A549 (cell line): ENCODE measurements at regions not wholly inside any gene's neighbourhood (a gene's known extent, or its start where the extent isn't known, plus 50 kb on each side); places are given as distances from the start of the nearest gene placed in this dataset.

ENCODE experiments used
- ATAC-seq, 2 experiments: fragments of 200-7000 bp in 1 of 2; fragments of >200 bp in 1 of 2; cut with Nextera tagmentation in 1 of 2; cut with Tn5 transposase in 1 of 2; 3 replicates each; pipeline versions ENCODE4 v1.8.0 to v1.9.1; 2018 to 2020; ENCODE audit warnings: mild to moderate bottlenecking in 1 of 2, moderate library complexity in 1 of 2
- CTCF ChIA-PET: fragments of 300-600 bp; sonication (Branson Sonifier 250); formaldehyde crosslinking; extraction: SDS; loops from one replicate; lab custom pipeline; 2021; ENCODE audit warnings: antibody characterized with exemption, inconsistent platforms; lab: Yijun Ruan, JAX
- POLR2A ChIA-PET: fragments of 350-600 bp; formaldehyde crosslinking; extraction: SDS; loops from one replicate; lab custom pipeline; 2021; ENCODE audit warnings: antibody characterized with exemption, inconsistent platforms; lab: Yijun Ruan, JAX
- DNase-seq, 2 experiments: peaks; one replicate each; pipeline versions ENCODE4 v3.0.0 to v3.0.0-alpha.2; 2011 to 2016; ENCODE audit warnings: low read depth in 1 of 2, low spot score in 1 of 2
- FAIRE-seq: peaks from 2 replicates; lab custom pipeline; 2011; peaks lifted over from hg19 to GRCh38; lab: Jason Lieb, UNC
- H3K27ac ChIP-seq, 2 experiments: fragments of >200 bp; sonication (Bioruptor Twin); formaldehyde crosslinking; 3 replicates each; pipeline ENCODE4 v1.5.1; 2016 to 2017
- H3K4me1 ChIP-seq: fragments of >200 bp; sonication (Bioruptor Twin); formaldehyde crosslinking; 3 replicates; pipeline ENCODE4 v1.6.1; 2016
- H3K4me2 ChIP-seq: fragments of >200 bp; sonication (Bioruptor Twin); formaldehyde crosslinking; 3 replicates; pipeline ENCODE4 v1.6.1; 2016
- H3K4me3 ChIP-seq: fragments of >200 bp; sonication (Bioruptor Twin); formaldehyde crosslinking; 3 replicates; pipeline ENCODE4 v1.5.1; 2016
- H3K9me3 ChIP-seq: fragments of >200 bp; sonication (Bioruptor Twin); formaldehyde crosslinking; 3 replicates; pipeline ENCODE4 v1.6.1; 2016
- BHLHE40 ChIP-seq: IDR thresholded peaks from 2 replicates; pipeline ENCODE4 v1.6.1; 2012; ENCODE audit warnings: low read depth, low read length, inconsistent platforms
- CBX2 ChIP-seq: fragments of 200-600 bp; sonication (generic); IDR thresholded peaks from 2 replicates; pipeline ENCODE4 v1.6.1; 2016; ENCODE audit warnings: low read depth, mild to moderate bottlenecking, borderline replicate concordance
- CHD2 ChIP-seq: fragments of 150-350 bp; IDR thresholded peaks from 2 replicates; pipeline ENCODE4 v1.6.1; 2014; ENCODE audit warnings: low read length; ENCODE audit not compliant: partially characterized antibody
- EHF ChIP-seq: fragments of 250-450 bp; sonication (Bioruptor Pico); IDR thresholded peaks from 2 replicates; pipeline ENCODE4 v1.5.0; 2020; ENCODE audit warnings: mild to moderate bottlenecking
- EHMT2 ChIP-seq: fragments of 200-600 bp; sonication (generic); IDR thresholded peaks from 2 replicates; pipeline ENCODE4 v1.6.1; 2016; ENCODE audit warnings: antibody characterized with exemption, low read depth, mild to moderate bottlenecking, moderate library complexity
- FOSB ChIP-seq: fragments of 250-450 bp; sonication (Bioruptor Pico); IDR thresholded peaks from 2 replicates; pipeline ENCODE4 v1.5.0; 2020; ENCODE audit warnings: mild to moderate bottlenecking, moderate library complexity
- GATA3 ChIP-seq: IDR thresholded peaks from 2 replicates; pipeline ENCODE4 v1.6.1; 2012; ENCODE audit warnings: borderline replicate concordance
- HEYL ChIP-seq: fragments of 250-450 bp; sonication (Bioruptor Pico); IDR thresholded peaks from 2 replicates; pipeline ENCODE4 v1.8.0; 2021; ENCODE audit warnings: mild to moderate bottlenecking, moderate library complexity
- HOXA7 ChIP-seq: fragments of 250-450 bp; sonication (Bioruptor Pico); IDR thresholded peaks from 2 replicates; pipeline ENCODE4 v1.5.0; 2020; ENCODE audit warnings: mild to moderate bottlenecking, moderate library complexity
- HOXB5 ChIP-seq: fragments of 250-450 bp; sonication (Bioruptor Pico); IDR thresholded peaks from 2 replicates; pipeline ENCODE4 v1.5.0; 2020; ENCODE audit warnings: mild to moderate bottlenecking, moderate library complexity
- MAZ ChIP-seq: fragments of 150-350 bp; IDR thresholded peaks from 2 replicates; pipeline ENCODE4 v1.6.1; 2014; ENCODE audit warnings: antibody characterized with exemption, low read depth, low read length, borderline replicate concordance
- PHF8 ChIP-seq: fragments of 200-600 bp; sonication (generic); IDR thresholded peaks from 2 replicates; pipeline ENCODE4 v1.6.1; 2016; ENCODE audit warnings: low read depth, mild to moderate bottlenecking, antibody characterized with exemption, moderate library complexity, borderline replicate concordance
- POLR2A ChIP-seq: IDR thresholded peaks from 2 replicates; pipeline ENCODE4 v1.6.1; 2012; ENCODE audit warnings: mild to moderate bottlenecking, low read length
- RAD21 ChIP-seq, 2 experiments: fragments of >200 bp in 1 of 2; sonication (Bioruptor Twin) in 1 of 2; formaldehyde crosslinking in 1 of 2; IDR thresholded peaks in 1 of 2; conservative IDR thresholded peaks in 1 of 2; 2 replicates in 1 of 2; 3 replicates in 1 of 2; pipeline ENCODE4 v1.6.1; 2012 to 2018; ENCODE audit warnings: inconsistent platforms in 1 of 2
- RARB ChIP-seq: fragments of 250-450 bp; sonication (Bioruptor Pico); IDR thresholded peaks from 2 replicates; pipeline ENCODE4 v1.8.0; 2021; ENCODE audit warnings: mild to moderate bottlenecking, moderate library complexity
- RNF2 ChIP-seq: fragments of 200-600 bp; sonication (generic); IDR thresholded peaks from 2 replicates; pipeline ENCODE4 v1.6.1; 2016; ENCODE audit warnings: low read depth, mild to moderate bottlenecking, antibody characterized with exemption, moderate library complexity, borderline replicate concordance
- SREBF2 ChIP-seq: fragments of 450-650 bp; IDR thresholded peaks from 2 replicates; pipeline ENCODE4 v1.6.1; 2014; ENCODE audit warnings: mild to moderate bottlenecking, moderate library complexity
- TP53 ChIP-seq: fragments of 250-450 bp; sonication (Bioruptor Pico); IDR thresholded peaks from 2 replicates; pipeline ENCODE4 v1.5.0; 2021; ENCODE audit warnings: mild to moderate bottlenecking, moderate library complexity
- WGBS: methylation state at CpG from one replicate; pipeline ENCODE4 v1.1.6; 2017; ENCODE audit errors: missing lambda C conversion rate; 5-methylcytosine and 5-hydroxymethylcytosine counted together
- TF ChIP-seq, protein P1 (sequence below): IDR thresholded peaks from 2 replicates; pipeline ENCODE4 v1.6.1; 2012
- TF ChIP-seq, protein P2 (sequence below): fragments of >200 bp; sonication (Bioruptor Twin); formaldehyde crosslinking; IDR thresholded peaks from 2 replicates; pipeline ENCODE4 v1.6.1; 2016
- TF ChIP-seq, protein P3 (sequence below): fragments of 250-450 bp; sonication (Bioruptor Pico); IDR thresholded peaks from 2 replicates; pipeline ENCODE4 v1.5.0; 2020; ENCODE audit warnings: low read depth, mild to moderate bottlenecking, moderate library complexity
- TF ChIP-seq, protein P4 (sequence below): fragments of 200-600 bp; sonication (generic); IDR thresholded peaks from 2 replicates; pipeline ENCODE4 v1.6.1; 2016; ENCODE audit warnings: antibody characterized with exemption, mild to moderate bottlenecking, moderate library complexity
- TF ChIP-seq, protein P5 (sequence below): fragments of 250-450 bp; sonication (Bioruptor Pico); IDR thresholded peaks from 2 replicates; pipeline ENCODE4 v1.5.0; 2021; ENCODE audit warnings: mild to moderate bottlenecking, moderate library complexity, borderline replicate concordance

DNA sequence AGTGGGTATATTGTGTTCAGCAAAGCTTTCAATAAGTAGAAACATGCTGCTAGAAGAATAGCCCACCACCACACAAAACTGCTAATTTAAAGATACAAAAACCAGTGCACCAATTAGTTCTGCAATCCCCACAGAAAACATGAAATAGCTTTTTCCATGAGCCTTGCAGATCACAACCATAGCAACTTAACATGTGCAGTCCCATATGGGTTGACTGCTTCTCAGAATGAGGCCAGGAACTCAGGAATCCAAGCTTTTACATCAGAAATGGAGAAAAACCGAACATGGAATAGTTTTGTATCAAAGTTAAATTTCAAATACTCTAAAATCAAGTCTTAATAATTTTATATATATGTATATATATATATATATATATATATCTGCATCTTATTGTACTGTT lies 66.6 kb upstream of the IQCM start (continued):
- no peak for TF ChIP-seq EHF (CRISPR knock-in tag)

DNA sequence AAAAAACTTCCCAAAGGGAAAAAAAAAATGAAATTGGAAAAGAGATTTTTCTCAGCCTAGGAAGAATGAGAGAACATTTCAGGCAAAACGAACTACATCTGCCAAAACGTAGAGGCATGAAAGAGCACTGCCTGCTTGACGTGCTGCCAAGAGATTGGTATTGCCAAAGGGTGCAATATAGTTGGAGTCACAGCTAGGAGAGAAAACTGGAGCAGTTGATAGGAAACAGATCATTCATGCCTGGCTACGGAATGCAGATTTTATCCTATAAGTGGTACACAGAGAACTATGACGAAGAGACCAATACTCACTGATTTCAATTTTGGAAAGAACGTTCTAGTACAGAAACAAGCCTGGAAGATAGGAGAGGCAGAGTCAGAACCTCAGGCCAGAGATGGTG lies 68.4 kb upstream of the IQCM start:
- CTCF ChIA-PET = no interaction called here
- FAIRE-seq = no peak

DNA sequence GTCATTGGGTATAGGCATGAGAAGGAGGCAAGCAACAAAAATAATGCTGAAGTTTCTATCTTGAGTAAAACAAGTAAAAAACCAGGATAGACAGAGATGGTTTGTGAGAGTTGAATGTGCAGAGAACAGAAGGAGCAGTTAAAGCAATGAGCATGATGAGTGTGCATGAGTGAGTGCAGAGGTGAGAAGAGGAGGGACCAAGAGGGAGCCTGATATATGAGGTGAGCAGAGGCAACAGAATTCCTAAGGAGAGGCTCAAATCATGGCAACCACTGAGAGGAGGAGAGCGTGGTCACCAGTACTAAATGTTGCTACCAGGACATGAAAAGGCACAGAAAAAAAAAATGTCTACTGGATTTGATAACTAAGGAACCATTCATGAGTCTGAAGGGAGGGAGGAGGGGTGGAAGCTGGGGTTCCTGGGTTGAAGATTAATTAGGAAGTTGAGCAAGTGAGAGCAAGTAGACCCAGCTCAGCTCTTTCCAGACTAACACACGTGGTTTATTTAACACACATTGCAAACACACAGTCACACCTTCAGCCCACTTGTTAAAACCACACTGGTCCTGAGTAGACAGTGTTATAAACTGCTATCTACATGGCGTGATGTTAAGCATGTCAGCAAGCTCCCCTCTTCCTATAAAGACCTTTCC lies 69.0 kb upstream of the IQCM start:
- no peak overlapping the region for H3K4me3 ChIP-seq
- DNase-seq (no peak), ATAC-seq (no peak), FAIRE-seq (no peak)
- TF ChIP-seq BHLHE40 = no peak
- TF ChIP-seq, protein P1, sequence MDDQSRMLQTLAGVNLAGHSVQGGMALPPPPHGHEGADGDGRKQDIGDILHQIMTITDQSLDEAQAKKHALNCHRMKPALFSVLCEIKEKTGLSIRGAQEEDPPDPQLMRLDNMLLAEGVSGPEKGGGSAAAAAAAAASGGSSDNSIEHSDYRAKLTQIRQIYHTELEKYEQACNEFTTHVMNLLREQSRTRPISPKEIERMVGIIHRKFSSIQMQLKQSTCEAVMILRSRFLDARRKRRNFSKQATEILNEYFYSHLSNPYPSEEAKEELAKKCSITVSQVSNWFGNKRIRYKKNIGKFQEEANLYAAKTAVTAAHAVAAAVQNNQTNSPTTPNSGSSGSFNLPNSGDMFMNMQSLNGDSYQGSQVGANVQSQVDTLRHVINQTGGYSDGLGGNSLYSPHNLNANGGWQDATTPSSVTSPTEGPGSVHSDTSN = no peak
- TF ChIP-seq TP53 (CRISPR knock-in tag) = no peak
- TF ChIP-seq RNF2 = no peak
- TF ChIP-seq RAD21 (conservative IDR thresholded peaks at IDR 0.05 in 1 of 2, IDR thresholded peaks at IDR 0.05 in 1 of 2) = no peak
- no peak for TF ChIP-seq EHMT2
- TF ChIP-seq, protein P2, sequence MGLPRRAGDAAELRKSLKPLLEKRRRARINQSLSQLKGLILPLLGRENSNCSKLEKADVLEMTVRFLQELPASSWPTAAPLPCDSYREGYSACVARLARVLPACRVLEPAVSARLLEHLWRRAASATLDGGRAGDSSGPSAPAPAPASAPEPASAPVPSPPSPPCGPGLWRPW = no peak
- POLR2A ChIA-PET = no interaction called here
- H3K4me2 ChIP-seq = no peak overlapping the region
- no peak overlapping the region for H3K27ac ChIP-seq
- no peaks in the 10 kb centered on the region for H3K4me1 ChIP-seq
- no peaks in the 10 kb centered on the region for H3K9me3 ChIP-seq
- CTCF ChIA-PET = no interaction called here
- WGBS = 49% methylated on average over 3 of the region's 3 CpGs

More for the DNA sequence above, 68.4 kb upstream of the IQCM start:
- POLR2A ChIA-PET = no interaction called here
- TF ChIP-seq HOXA7 (CRISPR knock-in tag) (no peak), EHF (CRISPR knock-in tag) (no peak), HEYL (CRISPR knock-in tag) (no peak), CHD2 (no peak), BHLHE40 (no peak), HOXB5 (CRISPR knock-in tag) (no peak), FOSB (no peak)
- TF ChIP-seq, protein P3, sequence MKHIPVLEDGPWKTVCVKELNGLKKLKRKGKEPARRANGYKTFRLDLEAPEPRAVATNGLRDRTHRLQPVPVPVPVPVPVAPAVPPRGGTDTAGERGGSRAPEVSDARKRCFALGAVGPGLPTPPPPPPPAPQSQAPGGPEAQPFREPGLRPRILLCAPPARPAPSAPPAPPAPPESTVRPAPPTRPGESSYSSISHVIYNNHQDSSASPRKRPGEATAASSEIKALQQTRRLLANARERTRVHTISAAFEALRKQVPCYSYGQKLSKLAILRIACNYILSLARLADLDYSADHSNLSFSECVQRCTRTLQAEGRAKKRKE (CRISPR knock-in tag) = no peak
- TF ChIP-seq, all 56 proteins: peak for 0
- Histone ChIP-seq H3K4me3 (no peak overlapping the region), H3K4me1 (no peaks in the 10 kb centered on the region), H3K27ac (no peak overlapping the region), H3K9me3 (no peaks in the 10 kb centered on the region), H3K4me2 (no peak overlapping the region)
- WGBS = 48% methylated on average over 6 of the region's 6 CpGs
- DNase-seq (no peak), ATAC-seq (no peak)

DNA sequence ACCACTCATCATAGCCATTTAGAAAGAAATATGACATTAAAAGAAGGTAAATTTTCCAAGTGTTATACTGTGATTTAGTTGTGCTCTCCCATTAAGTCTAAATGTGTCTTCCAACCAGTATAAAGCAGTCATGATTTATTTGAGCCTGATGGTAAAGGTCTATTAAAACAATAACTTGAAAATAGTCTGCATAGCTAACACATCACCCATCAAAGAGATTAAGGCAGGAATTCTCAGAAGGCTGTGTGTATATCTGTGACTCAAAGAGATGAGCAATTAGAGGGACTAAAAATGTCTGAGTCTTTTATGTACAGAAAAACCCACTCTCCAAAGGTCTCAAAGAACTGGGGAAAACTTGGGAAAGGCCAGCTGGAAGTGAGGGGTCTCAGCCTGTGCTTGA lies 70.3 kb upstream of the IQCM start:
- Histone ChIP-seq H3K4me2 (no peak overlapping the region), H3K4me3 (no peak overlapping the region), H3K27ac (no peak overlapping the region), H3K4me1 (no peaks in the 10 kb centered on the region), H3K9me3 (no peaks in the 10 kb centered on the region)
- CTCF ChIA-PET = no interaction called here
- POLR2A ChIA-PET = no interaction called here
- no peak for FAIRE-seq
- no peak; a peak in 2 of 6 replicates for ATAC-seq
- DNase-seq = no peak
- TF ChIP-seq, protein P1 = no peak
- TF ChIP-seq GATA3 (no peak), SREBF2 (no peak), PHF8 (no peak), CBX2 (no peak), RARB (no peak), MAZ (no peak), POLR2A (no peak), HEYL (CRISPR knock-in tag) (no peak)
- TF ChIP-seq, protein P4, sequence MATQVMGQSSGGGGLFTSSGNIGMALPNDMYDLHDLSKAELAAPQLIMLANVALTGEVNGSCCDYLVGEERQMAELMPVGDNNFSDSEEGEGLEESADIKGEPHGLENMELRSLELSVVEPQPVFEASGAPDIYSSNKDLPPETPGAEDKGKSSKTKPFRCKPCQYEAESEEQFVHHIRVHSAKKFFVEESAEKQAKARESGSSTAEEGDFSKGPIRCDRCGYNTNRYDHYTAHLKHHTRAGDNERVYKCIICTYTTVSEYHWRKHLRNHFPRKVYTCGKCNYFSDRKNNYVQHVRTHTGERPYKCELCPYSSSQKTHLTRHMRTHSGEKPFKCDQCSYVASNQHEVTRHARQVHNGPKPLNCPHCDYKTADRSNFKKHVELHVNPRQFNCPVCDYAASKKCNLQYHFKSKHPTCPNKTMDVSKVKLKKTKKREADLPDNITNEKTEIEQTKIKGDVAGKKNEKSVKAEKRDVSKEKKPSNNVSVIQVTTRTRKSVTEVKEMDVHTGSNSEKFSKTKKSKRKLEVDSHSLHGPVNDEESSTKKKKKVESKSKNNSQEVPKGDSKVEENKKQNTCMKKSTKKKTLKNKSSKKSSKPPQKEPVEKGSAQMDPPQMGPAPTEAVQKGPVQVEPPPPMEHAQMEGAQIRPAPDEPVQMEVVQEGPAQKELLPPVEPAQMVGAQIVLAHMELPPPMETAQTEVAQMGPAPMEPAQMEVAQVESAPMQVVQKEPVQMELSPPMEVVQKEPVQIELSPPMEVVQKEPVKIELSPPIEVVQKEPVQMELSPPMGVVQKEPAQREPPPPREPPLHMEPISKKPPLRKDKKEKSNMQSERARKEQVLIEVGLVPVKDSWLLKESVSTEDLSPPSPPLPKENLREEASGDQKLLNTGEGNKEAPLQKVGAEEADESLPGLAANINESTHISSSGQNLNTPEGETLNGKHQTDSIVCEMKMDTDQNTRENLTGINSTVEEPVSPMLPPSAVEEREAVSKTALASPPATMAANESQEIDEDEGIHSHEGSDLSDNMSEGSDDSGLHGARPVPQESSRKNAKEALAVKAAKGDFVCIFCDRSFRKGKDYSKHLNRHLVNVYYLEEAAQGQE = no peak
- TF ChIP-seq, protein P5, sequence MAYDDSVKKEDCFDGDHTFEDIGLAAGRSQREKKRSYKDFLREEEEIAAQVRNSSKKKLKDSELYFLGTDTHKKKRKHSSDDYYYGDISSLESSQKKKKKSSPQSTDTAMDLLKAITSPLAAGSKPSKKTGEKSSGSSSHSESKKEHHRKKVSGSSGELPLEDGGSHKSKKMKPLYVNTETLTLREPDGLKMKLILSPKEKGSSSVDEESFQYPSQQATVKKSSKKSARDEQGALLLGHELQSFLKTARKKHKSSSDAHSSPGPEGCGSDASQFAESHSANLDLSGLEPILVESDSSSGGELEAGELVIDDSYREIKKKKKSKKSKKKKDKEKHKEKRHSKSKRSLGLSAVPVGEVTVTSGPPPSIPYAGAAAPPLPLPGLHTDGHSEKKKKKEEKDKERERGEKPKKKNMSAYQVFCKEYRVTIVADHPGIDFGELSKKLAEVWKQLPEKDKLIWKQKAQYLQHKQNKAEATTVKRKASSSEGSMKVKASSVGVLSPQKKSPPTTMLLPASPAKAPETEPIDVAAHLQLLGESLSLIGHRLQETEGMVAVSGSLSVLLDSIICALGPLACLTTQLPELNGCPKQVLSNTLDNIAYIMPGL (CRISPR knock-in tag) = no peak
